ENCODE measurements at regions not wholly inside any gene's neighbourhood (a gene's known extent, or its start where the extent isn't known, plus 50 kb on each side); places are given as distances from the start of the nearest gene placed in this dataset.

- Histone ChIP-seq H3K9me3 (ENCODE audit: low read length) (no peaks in the 10 kb centered on the region), H3K36me3 (ENCODE audit: insufficient read depth, low read length) (no peaks in the 10 kb centered on the region), H3K4me3 (ENCODE audit: low read length) (no peak overlapping the region), H3K79me2 (replicated peaks; ENCODE audit: insufficient read depth, low read length) (no peaks in the 10 kb centered on the region), H3K9ac (ENCODE audit: low read length) (no peak overlapping the region), H3K27ac (ENCODE audit: low read length) (no peak overlapping the region), H2AFZ (ENCODE audit: low read depth, low read length) (no peak overlapping the region), H3K9me2 (ENCODE audit: insufficient read depth, low read length) (no peaks in the 10 kb centered on the region), H4K20me1 (ENCODE audit: insufficient read depth) (no peaks in the 10 kb centered on the region), H3K4me2 (ENCODE audit: low read length) (no peak overlapping the region), H3F3A (ENCODE audit: insufficient read depth, low read length, poor library complexity, severe bottlenecking) (no peaks in the 10 kb centered on the region), H3K27me3 (ENCODE audit: insufficient read depth, low read depth, low read length) (no peaks in the 10 kb centered on the region)
- TF ChIP-seq REST (IDR thresholded peaks at IDR 0.05; ENCODE audit: borderline replicate concordance) = no peak
Measured at GRCh38 chr1:187872550-187872949, 1043.8 kb downstream of the PLA2G4A start.

- no peaks in the 10 kb centered on the region for H3K9me3 ChIP-seq (ENCODE audit: low read length)
- no peak overlapping the region for H3K4me3 ChIP-seq (ENCODE audit: low read length)
- no peaks in the 10 kb centered on the region for H3F3A ChIP-seq (ENCODE audit: insufficient read depth, low read length, poor library complexity, severe bottlenecking)
- H4K20me1 ChIP-seq (ENCODE audit: insufficient read depth) = no peaks in the 10 kb centered on the region
- no peak overlapping the region for H2AFZ ChIP-seq (ENCODE audit: low read depth, low read length)
- H3K9ac ChIP-seq (ENCODE audit: low read length) = no peak overlapping the region
- no peaks in the 10 kb centered on the region for H3K27me3 ChIP-seq (ENCODE audit: insufficient read depth, low read depth, low read length)
- no peaks in the 10 kb centered on the region for H3K79me2 ChIP-seq (replicated peaks; ENCODE audit: insufficient read depth, low read length)
- no peaks in the 10 kb centered on the region for H3K36me3 ChIP-seq (ENCODE audit: insufficient read depth, low read length)
- no peak for TF ChIP-seq MXI1 (conservative IDR thresholded peaks at IDR 0.05; ENCODE audit: poor library complexity, severe bottlenecking)
- TF ChIP-seq CTCF (IDR thresholded peaks at IDR 0.05; ENCODE audit: poor library complexity, severe bottlenecking) = no peak
- no peak for TF ChIP-seq SMC3 (conservative IDR thresholded peaks at IDR 0.05; ENCODE audit: poor library complexity)
- H3K9me2 ChIP-seq (ENCODE audit: insufficient read depth, low read length) = no peaks in the 10 kb centered on the region
- no peak overlapping the region for H3K27ac ChIP-seq (ENCODE audit: low read length)
- no peak overlapping the region for H3K4me2 ChIP-seq (ENCODE audit: low read length)
Measured at GRCh38 chr1:187873126-187873525, 1044.4 kb downstream of the PLA2G4A start.

- Histone ChIP-seq H3K27me3 (ENCODE audit: insufficient read depth, low read depth, low read length) (no peaks in the 10 kb centered on the region), H3K9me2 (ENCODE audit: insufficient read depth, low read length) (no peaks in the 10 kb centered on the region), H4K20me1 (ENCODE audit: insufficient read depth) (no peaks in the 10 kb centered on the region), H3K79me2 (replicated peaks; ENCODE audit: insufficient read depth, low read length) (no peaks in the 10 kb centered on the region), H3K4me3 (ENCODE audit: low read length) (no peak overlapping the region), H3K4me2 (ENCODE audit: low read length) (no peak overlapping the region), H3K36me3 (ENCODE audit: insufficient read depth, low read length) (no peaks in the 10 kb centered on the region), H2AFZ (ENCODE audit: low read depth, low read length) (no peak overlapping the region), H3K27ac (ENCODE audit: low read length) (no peak overlapping the region), H3F3A (ENCODE audit: insufficient read depth, low read length, poor library complexity, severe bottlenecking) (no peaks in the 10 kb centered on the region), H3K9ac (ENCODE audit: low read length) (no peak overlapping the region), H3K9me3 (ENCODE audit: low read length) (no peaks in the 10 kb centered on the region)
- TF ChIP-seq EZH2 (IDR thresholded peaks at IDR 0.05; ENCODE audit: borderline replicate concordance, insufficient read depth, low read length, poor library complexity, severe bottlenecking) (no peak), CTCF (IDR thresholded peaks at IDR 0.05; ENCODE audit: poor library complexity, severe bottlenecking) (no peak), EP300 (conservative IDR thresholded peaks at IDR 0.05; ENCODE audit: poor library complexity, severe bottlenecking) (no peak), RAD21 (conservative IDR thresholded peaks at IDR 0.05) (no peak), MXI1 (conservative IDR thresholded peaks at IDR 0.05; ENCODE audit: poor library complexity, severe bottlenecking) (no peak), SMC3 (conservative IDR thresholded peaks at IDR 0.05; ENCODE audit: poor library complexity) (no peak), REST (IDR thresholded peaks at IDR 0.05; ENCODE audit: borderline replicate concordance) (no peak), TAF1 (IDR thresholded peaks at IDR 0.05; ENCODE audit: low read depth) (no peak), POLR2AphosphoS5 (IDR thresholded peaks at IDR 0.05) (no peak)
Measured at GRCh38 chr1:187876775-187877174, 1048.0 kb downstream of the PLA2G4A start.
